ENCODE measurements at regions not wholly inside any gene's neighbourhood (a gene's known extent, or its start where the extent isn't known, plus 50 kb on each side); places are given as distances from the start of the nearest gene placed in this dataset.

GRCh38 chr3:164927728-164928127 is 150.6 kb downstream of the SI start:
- Histone ChIP-seq H3K9me3 (no peaks in the 10 kb centered on the region), H3K4me1 (no peaks in the 10 kb centered on the region), H3K4me3 (no peak overlapping the region), H3K27ac (no peak overlapping the region), H3K27me3 (ENCODE audit: insufficient read depth in 3 of 3, low read length in 2 of 3) (no peaks in the 10 kb centered on the region), H3K36me3 (ENCODE audit: insufficient read depth in 1 of 2, low read depth in 1 of 2) (no peaks in the 10 kb centered on the region)
- 92 to 98% (median 94%) methylated on average over 5 of the region's 5 CpGs for WGBS, 3 donors
- DNase-seq, result no peak
- no peak for TF ChIP-seq CTCF (IDR thresholded peaks at IDR 0.05)
- no peak for ATAC-seq
- intact Hi-C loops (cut with DNase I), result no loop called here

GRCh38 chr3:164918905-164919304 is 159.4 kb downstream of the SI start:
- 58 to 70% (median 64%) methylated on average over 2 of the region's 2 CpGs for WGBS, 3 donors
- no peak for TF ChIP-seq CTCF (IDR thresholded peaks at IDR 0.05)

GRCh38 chr3:164912916-164913315 is 165.4 kb downstream of the SI start:
- DNase-seq (no peak), ATAC-seq (no peak)
- Histone ChIP-seq H3K4me1 (no peaks in the 10 kb centered on the region), H3K27me3 (ENCODE audit: insufficient read depth in 3 of 3, low read length in 2 of 3) (no peaks in the 10 kb centered on the region), H3K4me3 (no peak overlapping the region), H3K27ac (no peak overlapping the region), H3K36me3 (ENCODE audit: insufficient read depth in 1 of 2, low read depth in 1 of 2) (no peaks in the 10 kb centered on the region), H3K9me3 (no peaks in the 10 kb centered on the region)
- intact Hi-C loops (cut with DNase I), result no loop called here
- no peak for TF ChIP-seq CTCF (IDR thresholded peaks at IDR 0.05)
- 91 to 98% (median 96%) methylated on average over 2 of the region's 2 CpGs for WGBS, 3 donors

More at GRCh38 chr3:164918905-164919304, 159.4 kb downstream of the SI start:
- no peak for ATAC-seq
- Histone ChIP-seq H3K4me3 (no peak overlapping the region), H3K36me3 (ENCODE audit: insufficient read depth in 1 of 2, low read depth in 1 of 2) (no peaks in the 10 kb centered on the region), H3K27me3 (ENCODE audit: insufficient read depth in 3 of 3, low read length in 2 of 3) (no peaks in the 10 kb centered on the region), H3K9me3 (no peaks in the 10 kb centered on the region), H3K27ac (no peak overlapping the region), H3K4me1 (no peaks in the 10 kb centered on the region)
- intact Hi-C loops (cut with DNase I), result no loop called here
- DNase-seq, result no peak

- ATAC-seq (no peak), DNase-seq (no peak)
- Histone ChIP-seq H3K27me3 (ENCODE audit: insufficient read depth in 3 of 3, low read length in 2 of 3) (no peaks in the 10 kb centered on the region), H3K9me3 (no peaks in the 10 kb centered on the region), H3K4me3 (no peak overlapping the region), H3K36me3 (ENCODE audit: insufficient read depth in 1 of 2, low read depth in 1 of 2) (no peaks in the 10 kb centered on the region), H3K4me1 (no peaks in the 10 kb centered on the region), H3K27ac (no peak overlapping the region)
- intact Hi-C loops (cut with DNase I), result no loop called here
- no peak for TF ChIP-seq CTCF (IDR thresholded peaks at IDR 0.05)
- 80 to 81% (median 81%) methylated on average over 5 of the region's 5 CpGs for WGBS, 3 donors
These were observed 174.4 kb downstream of the SI start for GRCh38 chr3:164903820-164904451.

- H3K27ac ChIP-seq, result no peak overlapping the region
- DNase-seq (no peak), ATAC-seq (no peak)
- H3K4me1 ChIP-seq, result no peaks in the 10 kb centered on the region
- intact Hi-C loops (cut with DNase I), result no loop called here
- H3K36me3 ChIP-seq (ENCODE audit: insufficient read depth in 1 of 2, low read depth in 1 of 2), result no peaks in the 10 kb centered on the region
- H3K9me3 ChIP-seq, result no peaks in the 10 kb centered on the region
- no peak for TF ChIP-seq CTCF (IDR thresholded peaks at IDR 0.05)
- 44 to 61% (median 50%) methylated on average over 1 of the region's 1 CpG for WGBS, 3 donors
- no peak overlapping the region for H3K4me3 ChIP-seq
- H3K27me3 ChIP-seq (ENCODE audit: insufficient read depth in 3 of 3, low read length in 2 of 3), result no peaks in the 10 kb centered on the region
These were observed 181.0 kb downstream of the SI start for GRCh38 chr3:164897342-164897741.

Measured in psoas muscle (tissue), 7 donors.